GM12891 (cell line): ENCODE measurements at regions not wholly inside any gene's neighbourhood (a gene's known extent, or its start where the extent isn't known, plus 50 kb on each side); places are given as distances from the start of the nearest gene placed in this dataset.

Experiments used
- PAX5 ChIP-seq: IDR thresholded peaks from 2 replicates; pipeline ENCODE4 v1.6.1; 2011; ENCODE audit warnings: low read length, moderate library complexity, mild to moderate bottlenecking; ENCODE audit not compliant: insufficient read depth, severe bottlenecking
- POLR2A ChIP-seq: IDR thresholded peaks from 2 replicates; pipeline ENCODE4 v1.6.1; 2011; ENCODE audit warnings: low read depth, low read length, control low read depth
- POLR2AphosphoS5 ChIP-seq: IDR thresholded peaks from 2 replicates; pipeline ENCODE4 v1.6.1; 2011; ENCODE audit warnings: low read depth, low read length, control low read depth
- POU2F2 ChIP-seq: IDR thresholded peaks from 2 replicates; pipeline ENCODE4 v1.6.1; 2011; ENCODE audit warnings: low read depth, mild to moderate bottlenecking, control low read depth, low read length, moderate library complexity

DNA sequence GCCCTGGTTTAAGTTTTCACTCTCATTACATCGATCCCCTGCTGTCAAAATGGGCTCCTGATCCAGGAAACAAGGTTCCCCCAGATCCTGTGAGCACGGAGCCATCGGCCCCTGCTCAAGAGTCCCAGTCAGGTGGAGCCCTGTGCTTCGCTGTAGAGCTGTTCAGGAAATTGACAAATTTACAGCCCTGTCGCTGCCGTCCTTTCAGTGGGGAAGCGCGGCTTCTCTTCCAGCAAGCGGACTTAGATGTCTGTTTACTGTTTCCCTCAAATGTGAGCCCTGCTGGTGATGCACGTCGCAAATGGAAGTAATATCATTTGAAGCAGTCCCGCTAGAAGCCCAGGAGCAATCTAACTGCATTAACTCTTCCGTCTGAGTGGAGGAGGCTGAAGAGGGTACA is 760.9 kb upstream of the WWC1 start:
- TF ChIP-seq POLR2AphosphoS5 = no peak
- no peak for TF ChIP-seq POLR2A
- no peak for TF ChIP-seq PAX5
- no peak for TF ChIP-seq POU2F2
